HL-60 (cell line): ENCODE measurements at regions not wholly inside any gene's neighbourhood (a gene's known extent, or its start where the extent isn't known, plus 50 kb on each side); places are given as distances from the start of the nearest gene placed in this dataset.

ENCODE experiments used
- DNase-seq, 2 experiments: peaks; one replicate each; pipeline ENCODE4 v3.0.0-alpha.2; 2010 to 2020; ENCODE audit warnings: low read depth in 1 of 2, low spot score in 1 of 2
- H3K27ac ChIP-seq: fragments of 250-450 bp; sonication (Bioruptor Pico); replicated peaks from 2 replicates; pipeline ENCODE4 v1.5.1; 2020; ENCODE audit warnings: mild to moderate bottlenecking, moderate library complexity
- H3K27me3 ChIP-seq: fragments of 250-450 bp; sonication (Bioruptor Pico); 2 replicates; pipeline ENCODE4 v1.5.1; 2021; ENCODE audit warnings: mild to moderate bottlenecking, moderate library complexity; ENCODE audit not compliant: insufficient read depth, poor library complexity, severe bottlenecking
- H3K4me3 ChIP-seq: replicated peaks from 2 replicates; pipeline ENCODE4 v1.5.1; 2011; ENCODE audit warnings: mild to moderate bottlenecking, control low read depth, low read length; ENCODE audit not compliant: insufficient read depth
- CTCF ChIP-seq: IDR thresholded peaks from one replicate; pipeline ENCODE4 v1.5.1; 2011; ENCODE audit warnings: low read length, control low read depth, inconsistent platforms; ENCODE audit not compliant: insufficient read depth
- GABPA ChIP-seq: IDR thresholded peaks from 2 replicates; pipeline ENCODE4 v1.6.1; 2012; ENCODE audit warnings: low read depth
- POLR2AphosphoS5 ChIP-seq: IDR thresholded peaks from 2 replicates; pipeline ENCODE4 v1.6.1; 2012; ENCODE audit warnings: low read depth
- REST ChIP-seq: IDR thresholded peaks from 2 replicates; pipeline ENCODE4 v1.6.1; 2012; ENCODE audit warnings: low read depth; ENCODE audit not compliant: insufficient replicate concordance
- SPI1 ChIP-seq: IDR thresholded peaks from 2 replicates; pipeline ENCODE4 v1.6.1; 2012; ENCODE audit warnings: low read depth, mild to moderate bottlenecking, borderline replicate concordance

GRCh38 chr14:101078892-101079221 lies 175.3 kb upstream of the RTL1 start:
- H3K27ac ChIP-seq = no peak overlapping the region
- no peak overlapping the region for H3K4me3 ChIP-seq
- peaks cover 25% of the 10 kb centered on the region for H3K27me3 ChIP-seq
- no peak for DNase-seq
- TF ChIP-seq POLR2AphosphoS5 (no peak), SPI1 (no peak), GABPA (no peak), REST (no peak), CTCF (no peak)

- H3K27me3 ChIP-seq = peaks cover 23% of the 10 kb centered on the region
- H3K27ac ChIP-seq = no peak overlapping the region
- H3K4me3 ChIP-seq = no peak overlapping the region
- TF ChIP-seq CTCF (no peak), REST (no peak)
- no peak for DNase-seq
Observed at GRCh38 chr14:101080922-101081593, 177.5 kb upstream of the RTL1 start.

- H3K27me3 ChIP-seq = peaks cover 17% of the 10 kb centered on the region
Observed at GRCh38 chr14:101082036-101082435, 178.5 kb upstream of the RTL1 start.

More at GRCh38 chr14:101082036-101082435, 178.5 kb upstream of the RTL1 start:
- no peak overlapping the region for H3K27ac ChIP-seq
- DNase-seq = no peak
- H3K4me3 ChIP-seq = no peak overlapping the region
- no peak for TF ChIP-seq SPI1
- no peak for TF ChIP-seq GABPA
- no peak for TF ChIP-seq POLR2AphosphoS5
- TF ChIP-seq REST = no peak
- no peak for TF ChIP-seq CTCF
